Left renal cortex interstitium (tissue), 4 donors: ENCODE measurements at regions not wholly inside any gene's neighbourhood (a gene's known extent, or its start where the extent isn't known, plus 50 kb on each side); places are given as distances from the start of the nearest gene placed in this dataset.

Source experiments
- DNase-seq, 4 donors: peaks; one replicate each; pipeline ENCODE4 v3.0.0-alpha.2; 2013; ENCODE audit warnings: low read depth in 4 of 4, low spot score in 2 of 4, missing footprints in 1 of 4

DNA sequence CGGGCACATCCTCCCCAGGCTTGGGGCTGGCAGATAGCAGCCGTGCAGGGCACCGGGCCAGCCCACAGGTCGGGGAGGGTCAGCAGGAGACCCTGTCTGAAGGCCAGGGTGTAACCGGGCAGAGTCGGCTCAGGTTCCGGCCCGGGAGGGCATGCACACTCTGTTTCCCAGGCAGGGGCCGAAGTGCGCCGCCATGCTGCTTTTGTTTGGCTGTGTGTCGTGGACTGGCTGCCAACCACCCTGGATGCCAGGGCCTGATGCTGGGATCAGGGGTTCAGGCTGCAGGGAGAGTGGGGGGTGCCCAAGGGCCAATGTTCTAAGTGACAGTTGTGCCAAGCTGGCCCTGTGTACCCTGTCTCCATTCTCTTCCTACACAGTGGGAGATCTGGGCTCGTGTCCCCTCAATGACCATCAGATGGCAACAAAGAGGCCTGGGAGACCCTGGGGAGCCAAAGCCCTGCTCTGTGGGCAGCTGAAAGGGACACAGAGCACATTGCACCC, 120.9 kb upstream of the B3GAT1 start:
- DNase-seq: no peak

DNA sequence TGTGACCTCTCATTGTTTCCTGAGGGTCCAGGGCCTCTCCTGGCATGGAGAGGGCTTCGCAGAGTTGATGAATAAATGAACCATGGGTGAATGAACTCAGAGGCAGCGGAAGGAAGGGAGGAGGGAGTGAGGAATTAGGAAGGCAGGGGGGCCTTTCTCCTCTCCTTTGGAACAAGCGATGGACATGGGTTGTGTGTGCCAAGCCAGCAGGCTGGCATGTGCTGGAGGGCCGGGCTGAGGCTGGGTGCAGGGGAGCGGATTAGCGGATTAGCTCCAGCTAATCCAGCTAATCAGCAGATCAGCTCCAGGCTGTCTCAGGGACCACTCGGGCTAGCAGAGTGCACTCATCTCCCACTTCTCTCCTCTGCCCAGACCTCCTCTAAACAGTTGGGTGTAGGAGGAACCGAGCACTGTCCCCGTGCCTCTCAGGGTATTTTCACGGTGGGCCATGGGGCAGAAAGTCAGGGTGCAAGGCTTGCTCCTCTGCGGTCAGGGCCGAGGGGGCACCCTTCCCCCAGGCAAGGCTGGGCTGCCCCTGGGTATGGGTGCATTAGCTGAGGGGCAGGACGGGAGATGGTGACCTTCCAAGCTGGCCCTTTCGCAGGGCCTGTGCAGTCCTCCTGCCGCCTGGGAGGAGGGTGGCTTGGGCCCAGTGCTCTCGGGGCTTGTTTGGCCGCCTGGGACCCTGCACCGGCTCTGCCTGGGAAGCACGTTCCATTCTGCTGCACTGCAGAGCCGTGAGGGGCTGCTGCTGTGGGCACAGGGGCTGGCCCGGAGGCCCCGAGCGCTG, 120.3 kb upstream of the B3GAT1 start:
- DNase-seq: no peak

DNA sequence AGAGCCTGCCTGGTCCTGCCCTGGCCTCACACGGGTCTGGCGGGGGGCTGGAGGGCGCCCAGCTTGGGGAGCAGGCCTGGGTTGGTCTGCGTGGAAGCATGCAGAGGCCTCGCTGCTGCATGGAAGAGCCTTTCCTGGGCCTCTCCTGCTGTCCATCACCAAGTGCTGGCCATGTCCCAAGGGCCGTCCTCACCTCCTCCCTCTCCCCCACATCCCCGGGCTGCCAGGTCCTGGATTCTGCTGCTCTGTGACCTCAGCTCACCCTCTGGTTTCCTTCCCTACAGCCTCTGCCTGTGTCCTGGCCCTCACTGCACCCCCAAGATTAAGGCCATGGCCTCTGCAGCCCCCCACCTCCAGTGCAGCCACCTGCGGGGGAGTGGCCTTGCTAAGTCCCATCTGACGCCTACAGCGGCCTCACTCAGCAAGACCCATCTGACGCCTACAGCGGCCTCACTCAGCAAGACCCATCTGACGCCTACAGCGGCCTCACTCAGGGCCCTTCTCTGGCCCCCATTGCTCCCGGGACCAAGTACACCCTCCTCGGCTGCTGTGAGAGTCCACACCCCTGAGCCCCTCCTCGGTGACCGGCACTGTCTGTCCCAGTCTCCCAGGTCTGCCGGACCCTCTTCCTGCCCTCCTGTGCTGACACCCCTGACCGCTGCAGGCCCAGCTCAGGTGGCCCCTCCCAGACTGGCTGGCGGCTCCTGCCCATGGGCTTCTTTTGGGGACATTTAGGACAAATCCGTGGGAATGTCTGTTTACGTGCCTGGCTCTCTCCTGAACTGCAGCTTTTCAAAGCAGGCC, 119.5 kb upstream of the B3GAT1 start:
- no peak for DNase-seq

DNA sequence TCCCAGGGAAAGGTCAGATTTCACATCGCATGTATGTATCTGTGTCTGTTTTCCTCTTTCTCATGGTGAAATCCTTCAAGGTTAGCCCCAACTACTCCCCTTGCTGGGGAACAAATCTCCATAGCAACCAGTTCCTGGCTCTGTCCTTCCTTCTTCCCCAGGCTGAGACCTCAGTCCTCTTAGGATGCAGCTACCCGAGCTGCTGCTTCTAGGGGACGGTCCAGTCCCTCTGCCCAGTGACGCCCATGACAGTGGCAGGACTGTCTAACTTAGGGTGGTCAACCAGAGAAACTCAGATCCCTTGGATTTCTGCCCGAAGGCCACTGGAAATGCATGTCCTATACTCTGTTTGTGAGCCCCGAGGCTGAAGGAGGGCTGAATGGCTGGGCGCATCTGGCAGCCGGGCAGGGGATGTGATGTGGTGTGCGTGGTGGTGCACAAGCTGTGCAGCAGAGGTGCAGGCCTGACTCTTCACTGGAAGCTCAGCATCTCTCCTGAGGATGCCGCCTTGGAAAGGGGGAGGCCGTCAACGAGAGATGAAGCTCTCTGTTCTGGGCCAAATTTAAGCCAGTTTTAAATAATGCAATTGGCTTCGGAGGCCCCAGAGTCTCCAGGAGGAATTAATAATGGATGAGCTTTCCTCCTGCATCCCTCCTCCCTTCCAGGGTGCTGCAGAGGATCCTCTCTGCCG, 118.7 kb upstream of the B3GAT1 start:
- no peak for DNase-seq

DNA sequence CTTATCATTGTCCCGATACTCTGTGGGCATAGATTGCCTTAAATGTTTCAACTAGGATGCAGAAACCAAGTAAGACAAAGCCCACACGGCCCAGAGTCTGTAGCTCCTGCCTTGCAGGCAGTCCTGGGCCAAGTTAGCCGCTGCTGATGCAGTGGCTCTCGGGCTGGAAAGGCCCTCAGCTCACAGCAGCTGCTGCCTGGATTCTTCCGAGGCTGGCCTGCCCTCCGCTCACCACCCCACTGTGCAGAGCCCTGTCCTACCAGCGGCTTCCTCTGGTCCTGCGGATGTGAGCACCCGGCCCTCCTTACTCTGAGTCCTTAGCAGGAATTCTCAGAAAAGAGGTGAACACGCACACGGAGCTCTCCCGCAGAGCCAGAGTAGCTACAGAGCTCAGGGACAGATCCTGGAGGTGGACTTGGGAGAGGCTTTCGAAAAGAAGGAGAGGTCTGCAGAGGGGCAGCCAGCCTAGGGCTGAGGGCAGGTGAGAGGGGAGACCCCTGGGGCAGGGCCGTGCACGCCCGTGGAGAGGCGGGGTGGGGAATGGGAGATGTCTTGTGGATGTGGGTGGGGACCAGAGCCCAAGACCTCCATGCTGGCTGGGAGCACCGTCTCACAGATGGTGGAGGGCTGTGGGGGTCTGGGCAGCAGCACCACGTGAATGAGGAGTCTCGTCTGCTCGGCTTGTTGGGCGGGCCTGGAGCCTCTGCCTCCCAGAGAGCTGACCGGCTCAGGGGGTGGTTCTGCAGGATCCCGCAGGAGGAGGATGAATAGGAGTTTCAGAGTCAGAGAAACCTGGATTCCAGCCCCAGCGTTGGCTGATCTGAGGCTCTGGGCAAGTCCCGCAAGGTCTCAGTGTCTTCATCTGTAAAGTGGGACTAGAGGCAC, 117.4 kb upstream of the B3GAT1 start:
- no peak for DNase-seq

DNA sequence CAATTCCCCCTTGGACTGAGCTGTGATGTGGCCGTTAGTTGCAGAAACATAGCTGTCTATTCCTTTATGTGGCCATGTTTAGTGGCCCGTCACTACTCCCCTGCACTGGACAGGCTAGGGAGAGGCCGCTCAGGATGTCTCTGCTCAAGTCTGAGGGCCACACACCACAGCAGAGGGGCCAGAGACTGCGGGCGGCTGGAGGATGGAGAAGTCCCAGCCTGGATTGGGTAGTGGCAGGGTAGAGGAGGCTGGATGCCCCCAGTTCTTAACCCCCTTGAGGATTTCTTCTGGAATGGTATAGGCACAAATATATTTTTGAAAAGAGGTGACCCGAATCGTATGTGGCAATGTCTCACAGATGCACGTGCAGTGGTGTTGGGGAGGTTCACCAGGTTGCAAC, 116.4 kb upstream of the B3GAT1 start:
- DNase-seq: no peak

DNA sequence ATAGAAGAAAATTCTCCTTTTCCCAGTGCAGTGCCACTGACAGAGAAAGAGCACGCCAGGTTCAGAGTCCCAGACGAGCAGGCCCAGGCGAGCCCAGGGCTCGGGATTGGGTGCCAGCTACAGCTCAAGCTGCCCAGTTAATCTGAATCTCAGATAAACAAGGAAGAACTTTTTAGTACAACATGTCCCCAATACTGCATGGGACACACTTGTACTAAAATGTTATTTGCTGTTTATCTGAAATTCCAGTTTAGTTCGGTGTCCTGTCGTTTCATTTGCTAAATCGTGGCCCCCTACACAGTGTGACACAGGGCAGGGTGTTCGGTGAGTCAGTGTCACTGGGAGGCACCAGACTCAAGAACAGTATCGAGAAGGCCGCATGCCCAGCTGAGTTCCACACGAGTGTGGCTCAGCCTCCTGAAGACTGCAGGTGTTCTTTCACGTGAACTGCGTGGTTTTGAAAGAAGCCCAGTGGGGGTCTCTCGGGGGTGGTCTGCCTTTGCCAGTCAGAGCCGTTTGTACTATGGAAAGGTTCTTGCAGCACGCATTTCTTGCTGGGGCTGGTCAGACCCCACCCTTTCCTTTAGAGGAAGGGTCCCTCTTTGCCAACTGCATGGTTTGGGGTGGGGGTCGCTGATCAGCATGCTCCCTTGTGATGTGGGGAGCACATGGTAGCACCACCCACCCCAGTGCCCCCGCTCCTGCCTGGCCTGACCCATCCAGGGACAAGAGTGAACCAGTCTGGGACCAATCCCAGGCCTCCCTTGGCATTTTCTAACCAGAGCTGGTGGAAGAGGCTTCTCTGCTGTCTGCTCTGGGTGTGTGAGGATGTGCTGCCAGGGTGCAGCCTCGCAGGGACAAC, 115.6 kb upstream of the B3GAT1 start:
- no peak for DNase-seq

DNA sequence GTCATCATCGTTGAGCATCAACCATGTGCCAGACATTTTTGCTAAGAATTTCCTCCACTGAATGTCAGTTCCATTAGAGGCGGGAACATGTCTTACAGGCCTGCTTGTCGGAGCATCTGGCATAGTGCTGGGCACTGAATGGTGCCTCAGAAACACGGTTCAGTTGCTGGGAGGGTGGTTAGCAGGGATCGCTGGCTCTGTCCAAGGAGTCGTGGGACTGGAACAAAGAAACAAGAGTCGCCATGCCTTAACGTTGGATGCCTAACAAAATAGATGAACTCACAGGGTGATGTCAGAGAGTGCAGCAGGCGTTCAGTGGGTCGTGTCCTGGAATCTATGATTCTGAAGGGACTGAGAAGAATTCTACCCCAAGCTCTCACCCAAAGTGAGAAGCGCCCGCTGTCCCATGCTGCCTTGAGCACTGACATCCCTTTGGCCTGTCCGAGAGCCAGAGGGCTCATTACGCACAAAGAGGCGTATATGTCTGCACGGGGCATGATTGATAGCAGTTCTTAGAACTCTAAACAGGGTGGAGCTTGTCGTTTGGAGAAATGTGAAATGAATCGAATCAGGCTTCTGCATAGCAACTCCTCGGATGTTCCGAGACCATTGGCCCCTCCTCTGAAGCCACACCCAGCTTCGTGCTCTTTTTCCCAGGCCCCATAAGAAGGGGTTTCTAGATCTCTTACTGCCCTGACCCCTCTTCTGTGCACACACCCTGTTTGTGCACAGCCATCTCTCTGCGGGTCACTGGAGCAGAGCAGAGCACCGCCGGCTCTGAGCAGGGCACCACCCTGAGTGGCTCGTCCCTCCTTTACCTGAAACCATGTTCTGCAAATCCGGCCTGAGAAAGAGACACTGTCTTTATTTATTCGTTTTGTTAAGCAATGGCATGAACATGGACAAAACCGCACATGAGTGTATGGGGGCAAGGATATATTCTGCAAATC, 113.1 kb upstream of the B3GAT1 start:
- no peak for DNase-seq

DNA sequence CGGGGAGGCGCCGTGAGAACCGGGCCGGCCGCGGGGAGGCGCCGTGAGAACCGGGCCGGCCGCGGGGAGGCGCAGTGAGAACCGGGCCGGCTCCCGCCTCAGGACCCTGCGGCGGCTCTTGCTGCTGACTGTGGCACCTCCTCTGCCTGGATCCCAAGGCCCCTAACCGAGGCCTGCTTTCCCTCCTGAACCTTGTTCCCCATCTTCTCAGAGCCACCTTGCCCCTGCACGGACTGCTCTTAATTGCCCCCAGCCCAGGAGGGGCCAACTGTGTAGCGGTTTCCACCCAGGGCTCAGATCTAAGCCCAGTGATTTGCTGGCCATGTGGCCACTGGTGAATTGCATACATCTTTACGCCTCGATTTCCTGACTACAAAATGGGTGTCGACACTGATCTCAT, 112.2 kb upstream of the B3GAT1 start:
- DNase-seq: no peak

DNA sequence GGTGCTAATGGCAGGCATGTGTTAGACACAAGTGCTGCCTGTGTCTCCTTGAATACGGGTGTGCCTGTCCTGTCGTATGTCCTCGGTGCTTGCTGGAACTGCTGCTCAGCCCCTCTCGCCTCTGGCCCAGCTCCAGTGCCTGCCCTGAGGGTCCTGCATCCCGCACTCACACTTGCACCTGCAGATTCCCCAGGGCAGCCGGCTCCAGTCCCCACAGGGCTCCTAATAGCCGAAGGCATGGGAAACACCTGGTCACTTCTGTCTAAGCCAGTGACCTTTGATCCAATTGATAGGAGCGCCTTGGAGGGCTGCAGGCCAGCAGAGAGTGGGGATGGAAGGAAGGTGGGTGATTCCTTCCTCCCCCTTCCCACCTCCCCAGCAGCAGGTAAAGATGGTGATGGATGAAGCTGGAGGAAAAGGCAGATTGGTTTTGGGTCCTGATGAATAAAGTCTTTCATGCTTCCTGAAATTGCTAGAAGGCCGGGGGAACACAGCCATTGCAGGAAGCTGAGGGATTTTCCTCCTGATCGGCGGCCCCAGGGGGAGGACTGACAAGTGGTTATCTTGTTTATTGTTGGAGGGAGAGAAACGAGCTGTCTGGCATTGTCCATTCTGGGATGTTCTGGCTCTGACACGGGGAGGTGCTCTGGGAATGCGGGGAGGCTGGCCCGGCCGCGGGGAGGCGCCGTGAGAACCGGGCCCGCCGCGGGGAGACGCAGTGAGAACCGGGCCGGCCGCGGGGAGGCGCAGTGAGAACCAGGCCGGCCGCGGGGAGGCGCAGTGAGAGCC, 110.9 kb upstream of the B3GAT1 start:
- DNase-seq: no peak

DNA sequence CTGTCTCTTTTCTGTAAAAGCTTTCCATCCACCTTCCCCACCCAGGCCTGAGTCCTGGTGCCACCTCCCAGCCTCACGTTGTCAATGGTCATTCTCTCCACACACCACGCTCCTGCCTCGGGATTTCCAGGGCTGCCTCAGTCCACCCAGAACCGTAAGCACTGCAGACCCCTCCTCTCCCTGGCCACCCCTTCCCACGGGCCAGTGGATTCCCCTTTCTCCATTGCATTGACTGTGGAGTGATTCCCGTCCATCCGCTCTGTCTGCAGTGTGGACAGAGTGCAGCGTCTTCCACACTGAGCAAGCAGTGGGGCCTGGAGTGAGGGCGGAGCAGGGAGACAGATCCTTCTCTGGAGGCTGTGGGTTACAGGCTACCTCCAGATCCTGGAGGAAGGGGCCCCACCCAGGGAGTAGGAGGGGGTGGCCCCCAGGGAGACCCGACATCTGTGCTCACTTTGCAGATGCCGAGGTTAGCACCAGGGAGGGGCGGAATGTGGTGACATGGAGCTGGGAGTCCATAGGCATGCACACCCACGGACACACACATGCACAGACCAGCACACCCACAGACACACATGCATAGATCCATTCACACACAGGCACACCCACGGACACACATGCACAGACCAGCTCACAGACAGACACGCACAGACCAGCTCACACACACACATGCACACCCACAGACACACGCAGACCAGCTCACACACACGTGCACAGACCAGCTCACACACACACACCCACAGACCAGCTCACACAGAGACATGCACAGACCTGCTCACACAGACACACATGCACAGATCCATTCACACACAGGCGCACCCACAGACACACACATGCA, 109.6 kb upstream of the B3GAT1 start:
- no peak for DNase-seq

DNA sequence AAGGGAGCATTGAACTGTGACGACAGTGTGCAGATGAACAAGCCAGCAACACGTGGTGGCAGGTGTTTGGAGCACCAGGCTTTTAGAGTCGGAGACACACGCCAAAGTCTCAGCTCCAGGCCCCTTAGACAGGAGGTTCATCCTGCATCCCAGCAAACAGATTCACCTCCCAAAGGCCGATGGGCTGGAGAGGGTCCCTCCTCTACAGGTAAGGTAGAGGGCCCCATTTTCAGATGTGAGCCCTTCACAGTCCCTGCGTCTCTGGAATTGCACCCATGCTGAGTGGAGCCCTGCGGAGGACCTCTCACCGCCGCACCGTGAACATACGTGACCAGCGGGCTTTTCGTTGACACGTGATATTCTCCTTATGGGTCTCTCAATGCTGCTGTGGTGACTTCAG, 109.0 kb upstream of the B3GAT1 start:
- no peak for DNase-seq

DNA sequence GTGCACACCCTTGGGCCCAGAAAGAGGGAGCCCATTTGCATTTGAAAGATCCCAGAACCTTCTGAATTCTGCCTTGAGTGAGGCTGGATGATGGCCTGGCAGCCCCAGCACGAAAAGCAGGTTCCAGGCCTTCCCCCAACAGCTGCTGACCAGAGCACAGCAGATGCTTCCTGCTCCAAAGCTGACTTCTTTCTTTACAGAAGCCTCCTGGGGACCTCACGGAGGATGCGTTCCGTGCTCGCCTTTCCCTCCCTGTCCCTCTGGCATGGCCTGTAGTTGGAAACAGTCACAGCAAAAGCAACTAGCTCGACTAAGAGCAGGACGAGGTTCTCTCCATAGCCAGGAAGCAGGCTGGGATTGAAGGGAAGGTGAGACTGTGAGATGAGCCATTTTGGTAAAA, 107.7 kb upstream of the B3GAT1 start:
- no peak for DNase-seq

DNA sequence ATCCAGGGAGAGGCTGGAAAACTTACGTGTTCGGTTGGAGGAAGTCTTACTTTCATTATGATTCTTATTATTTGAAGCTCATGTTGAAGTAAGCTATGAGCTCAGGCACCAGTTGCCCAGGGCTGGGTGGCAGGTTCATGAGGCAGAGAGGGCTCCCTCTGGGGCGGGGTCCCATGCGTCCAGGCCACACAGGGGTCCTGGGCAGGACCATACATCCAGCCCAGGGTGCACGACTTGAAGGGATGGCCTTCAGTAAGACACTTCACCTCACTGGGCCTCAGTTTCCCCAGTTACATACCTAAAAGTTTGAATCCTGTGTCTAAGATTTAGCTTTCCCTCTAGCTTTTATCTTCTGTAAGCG, 107.3 kb upstream of the B3GAT1 start:
- DNase-seq: no peak

DNA sequence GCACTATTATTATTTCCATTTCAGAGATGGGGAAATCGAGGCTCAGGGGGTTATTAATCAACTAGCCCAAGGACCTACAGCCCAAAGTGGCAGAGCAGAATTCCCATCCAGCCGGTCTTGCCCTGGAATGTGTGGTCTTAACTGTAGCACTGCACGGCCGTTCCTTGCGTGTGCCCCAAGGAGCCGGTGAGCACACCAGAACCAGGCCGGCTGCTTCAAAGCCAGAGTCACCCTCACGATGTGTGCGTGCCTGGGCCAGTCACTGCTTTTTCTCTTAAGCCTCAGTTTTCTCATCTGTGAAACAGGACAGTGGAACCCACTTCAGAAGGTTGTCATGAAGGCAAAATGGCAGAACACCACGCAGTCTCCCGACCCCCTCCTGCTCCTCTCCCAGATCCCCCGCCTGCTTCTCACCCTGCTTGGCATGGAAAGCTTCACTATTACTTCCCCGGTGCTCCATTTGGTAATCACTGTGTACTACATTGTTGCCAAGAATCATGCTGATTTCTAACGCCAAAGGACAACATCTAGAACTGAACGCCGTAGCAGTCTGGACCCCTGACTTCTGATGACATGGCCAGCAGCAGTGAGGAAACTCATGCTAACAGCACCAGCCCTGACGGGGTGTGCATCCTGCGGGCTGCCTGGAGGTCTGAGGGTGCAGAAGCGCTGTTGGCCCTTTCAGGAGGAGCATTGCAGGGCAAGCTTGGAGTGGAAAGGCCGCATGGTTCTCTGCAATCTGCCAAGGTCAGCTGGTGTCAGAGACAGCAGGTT, 106.8 kb upstream of the B3GAT1 start:
- no peak for DNase-seq
